Right lobe of liver (tissue), 6 donors: ENCODE measurements at regions not wholly inside any gene's neighbourhood (a gene's known extent, or its start where the extent isn't known, plus 50 kb on each side); places are given as distances from the start of the nearest gene placed in this dataset.

Experiments
- ATAC-seq, 4 donors: fragments of 200-7000 bp; cut with Tn5 transposase; one replicate each; pipeline ENCODE4 v1.9.1; 2020; ENCODE audit warnings: mild to moderate bottlenecking in 4 of 4, moderate library complexity in 4 of 4
- DNase-seq, 3 donors: peaks; one replicate each; pipeline ENCODE4 v3.0.0-alpha.2; 2020
- H3K27ac ChIP-seq, 3 donors: fragments of 200-600 bp; one replicate each; pipeline ENCODE4 v1.8.0; 2022
- H3K27me3 ChIP-seq, 2 donors: fragments of 200-600 bp; one replicate each; pipeline ENCODE4 v1.8.0; 2022
- H3K36me3 ChIP-seq, 4 donors: fragments of 200-600 bp; sonication (generic) in 1 of 4; one replicate each; pipeline versions ENCODE4 v1.5.1 to v1.8.0; 2017 to 2022; ENCODE audit warnings: control low read depth in 1 of 4
- H3K4me1 ChIP-seq, 4 donors: fragments of 200-600 bp; sonication (generic) in 1 of 4; one replicate each; pipeline versions ENCODE4 v1.5.1 to v1.8.0; 2017 to 2022; ENCODE audit warnings: control low read depth in 1 of 4
- H3K4me3 ChIP-seq, 3 donors: fragments of 200-600 bp; one replicate each; pipeline ENCODE4 v1.8.0; 2022
- H3K9me3 ChIP-seq, 4 donors: fragments of 200-600 bp; sonication (generic) in 1 of 4; one replicate each; pipeline versions ENCODE4 v1.5.1 to v1.8.0; 2017 to 2022; ENCODE audit warnings: control low read depth in 1 of 4
- POLR2A ChIP-seq: fragments of 450-650 bp; IDR thresholded peaks from one replicate; pipeline ENCODE4 v1.6.1; 2017; ENCODE audit warnings: antibody characterized with exemption, mild to moderate bottlenecking
- WGBS: methylation state at CpG from one replicate; pipeline ENCODE4 v1.1.6; 2018; ENCODE audit warnings: low coverage, low lambda C conversion rate; ENCODE audit not compliant: insufficient coverage; ENCODE audit errors: missing lambda C conversion rate; 5-methylcytosine and 5-hydroxymethylcytosine counted together
- intact Hi-C, 2 donors: fragments of 100-400 bp; cut with DNase I; formaldehyde crosslinking; loops; one replicate each; pipeline versions ENCODE4 v1.11.2 to v1.14.1; 2022
- TF ChIP-seq, protein P1 (sequence below), 4 donors: fragments of 200-600 bp in 3 of 4; fragments of 450-650 bp in 1 of 4; IDR thresholded peaks; one replicate each; pipeline versions ENCODE4 v1.5.1 to v1.8.0; 2016 to 2022; ENCODE audit warnings: antibody characterized with exemption in 4 of 4, mild to moderate bottlenecking in 2 of 4
- donor health status: DM: no; HTN: yes; CAD: no.
- donor health status: DM: no; HTN: no; CAD: no.
- donor health status: DM: no; HTN: no; CAD: no.
- donor health status: DM: no; HTN: yes; CAD: no.
- donor health status: DM: no; HTN: yes; CAD: no.

- ATAC-seq: no peak
- intact Hi-C loops: no loop called here
- Histone ChIP-seq H3K9me3 (no peaks in the 10 kb centered on the region), H3K27ac (no peak overlapping the region), H3K4me1 (no peaks in the 10 kb centered on the region), H3K27me3 (no peaks in the 10 kb centered on the region), H3K36me3 (no peaks in the 10 kb centered on the region), H3K4me3 (no peak overlapping the region)
- 77% methylated on average over 3 of the region's 3 CpGs for WGBS
- DNase-seq: no peak
- TF ChIP-seq, protein P1, sequence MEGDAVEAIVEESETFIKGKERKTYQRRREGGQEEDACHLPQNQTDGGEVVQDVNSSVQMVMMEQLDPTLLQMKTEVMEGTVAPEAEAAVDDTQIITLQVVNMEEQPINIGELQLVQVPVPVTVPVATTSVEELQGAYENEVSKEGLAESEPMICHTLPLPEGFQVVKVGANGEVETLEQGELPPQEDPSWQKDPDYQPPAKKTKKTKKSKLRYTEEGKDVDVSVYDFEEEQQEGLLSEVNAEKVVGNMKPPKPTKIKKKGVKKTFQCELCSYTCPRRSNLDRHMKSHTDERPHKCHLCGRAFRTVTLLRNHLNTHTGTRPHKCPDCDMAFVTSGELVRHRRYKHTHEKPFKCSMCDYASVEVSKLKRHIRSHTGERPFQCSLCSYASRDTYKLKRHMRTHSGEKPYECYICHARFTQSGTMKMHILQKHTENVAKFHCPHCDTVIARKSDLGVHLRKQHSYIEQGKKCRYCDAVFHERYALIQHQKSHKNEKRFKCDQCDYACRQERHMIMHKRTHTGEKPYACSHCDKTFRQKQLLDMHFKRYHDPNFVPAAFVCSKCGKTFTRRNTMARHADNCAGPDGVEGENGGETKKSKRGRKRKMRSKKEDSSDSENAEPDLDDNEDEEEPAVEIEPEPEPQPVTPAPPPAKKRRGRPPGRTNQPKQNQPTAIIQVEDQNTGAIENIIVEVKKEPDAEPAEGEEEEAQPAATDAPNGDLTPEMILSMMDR (IDR thresholded peaks at IDR 0.05): no peak
- TF ChIP-seq POLR2A: no peak
Observed at GRCh38 chr4:57378766-57379165, 268.6 kb upstream of the IGFBP7 start.

GRCh38 chr4:57374866-57375595, 264.8 kb upstream of the IGFBP7 start:
- Histone ChIP-seq H3K36me3 (no peaks in the 10 kb centered on the region), H3K9me3 (no peaks in the 10 kb centered on the region), H3K27me3 (no peaks in the 10 kb centered on the region), H3K4me3 (no peak overlapping the region), H3K4me1 (no peaks in the 10 kb centered on the region), H3K27ac (no peak overlapping the region)
- no peak for TF ChIP-seq POLR2A
- TF ChIP-seq, protein P1 (IDR thresholded peaks at IDR 0.05): no peak
- intact Hi-C loops: no loop called here
- WGBS: 56% methylated on average over 1 of the region's 1 CpG
- DNase-seq (no peak), ATAC-seq (no peak)

GRCh38 chr4:57373991-57374390, 263.8 kb upstream of the IGFBP7 start:
- no peak for TF ChIP-seq POLR2A
- TF ChIP-seq, protein P1 (IDR thresholded peaks at IDR 0.05): no peak
- Histone ChIP-seq H3K9me3 (no peaks in the 10 kb centered on the region), H3K36me3 (no peaks in the 10 kb centered on the region), H3K4me3 (no peak overlapping the region), H3K27ac (no peak overlapping the region), H3K27me3 (no peaks in the 10 kb centered on the region), H3K4me1 (no peaks in the 10 kb centered on the region)
- no peak for ATAC-seq
- intact Hi-C loops: no loop called here
- 36% methylated on average over 1 of the region's 1 CpG for WGBS
- no peak for DNase-seq

- intact Hi-C loops: no loop called here
- 62% methylated on average over 3 of the region's 4 CpGs for WGBS
- DNase-seq: no peak
- H3K9me3 ChIP-seq: no peaks in the 10 kb centered on the region
- H3K27me3 ChIP-seq: no peaks in the 10 kb centered on the region
- no peaks in the 10 kb centered on the region for H3K36me3 ChIP-seq
- no peaks in the 10 kb centered on the region for H3K4me1 ChIP-seq
- no peak overlapping the region for H3K27ac ChIP-seq
- no peak overlapping the region for H3K4me3 ChIP-seq
- no peak for ATAC-seq
- TF ChIP-seq, protein P1 (IDR thresholded peaks at IDR 0.05): no peak
- TF ChIP-seq POLR2A: no peak
Observed at GRCh38 chr4:57371671-57372070, 261.5 kb upstream of the IGFBP7 start.

GRCh38 chr4:57370691-57371090, 260.5 kb upstream of the IGFBP7 start:
- intact Hi-C loops: no loop called here
- Histone ChIP-seq H3K36me3 (no peaks in the 10 kb centered on the region), H3K4me1 (no peaks in the 10 kb centered on the region), H3K4me3 (no peak overlapping the region), H3K27ac (no peak overlapping the region), H3K27me3 (no peaks in the 10 kb centered on the region), H3K9me3 (no peaks in the 10 kb centered on the region)
- ATAC-seq: no peak
- no peak for DNase-seq
- WGBS: 54% methylated on average over 3 of the region's 3 CpGs
- TF ChIP-seq, protein P1 (IDR thresholded peaks at IDR 0.05): no peak
- no peak for TF ChIP-seq POLR2A
